ENCODE measurements at regions not wholly inside any gene's neighbourhood (a gene's known extent, or its start where the extent isn't known, plus 50 kb on each side); places are given as distances from the start of the nearest gene placed in this dataset.

- no peak for TF ChIP-seq POLR2A (IDR thresholded peaks at IDR 0.05)
- no peak for TF ChIP-seq CTCF (IDR thresholded peaks at IDR 0.05)
Observed at GRCh38 chrX:122940199-122940598, 243.9 kb upstream of the GRIA3 start.

All from testis (tissue), 2 donors.